SH-SY5Y (cell line): ENCODE measurements at regions not wholly inside any gene's neighbourhood (a gene's known extent, or its start where the extent isn't known, plus 50 kb on each side); places are given as distances from the start of the nearest gene placed in this dataset.

Experiments
- GATA2 ChIP-seq: IDR thresholded peaks from 2 replicates; pipeline ENCODE4 v1.6.1; 2011; ENCODE audit warnings: mild to moderate bottlenecking, low read depth, low read length
- GATA3 ChIP-seq: IDR thresholded peaks from 2 replicates; pipeline ENCODE4 v1.6.1; 2011; ENCODE audit warnings: low read depth, mild to moderate bottlenecking, low read length, moderate library complexity

- TF ChIP-seq GATA2 (no peak), GATA3 (no peak)
Measured at GRCh38 chr2:57776916-57777315, 269.7 kb upstream of the VRK2 start.
